GM23248 (cell line): ENCODE measurements at regions not wholly inside any gene's neighbourhood (a gene's known extent, or its start where the extent isn't known, plus 50 kb on each side); places are given as distances from the start of the nearest gene placed in this dataset.

Source experiments
- EZH2 ChIP-seq: fragments of 200-600 bp; sonication (generic); IDR thresholded peaks from 2 replicates; pipeline ENCODE4 v1.6.1; 2018; ENCODE audit warnings: antibody characterized with exemption, mild to moderate bottlenecking; ENCODE audit not compliant: insufficient read depth, poor library complexity, severe bottlenecking
- EZH2phosphoT487 ChIP-seq: fragments of 200-600 bp; sonication (generic); IDR thresholded peaks from 2 replicates; pipeline ENCODE4 v1.6.1; 2018; ENCODE audit warnings: antibody characterized with exemption, moderate library complexity, mild to moderate bottlenecking, low read depth; ENCODE audit not compliant: insufficient read depth

GRCh38 chr18:56381196-56381595 is 257.2 kb downstream of the TXNL1 start:
- TF ChIP-seq EZH2 (no peak), EZH2phosphoT487 (no peak)
